GM12892 (cell line): ENCODE measurements at regions not wholly inside any gene's neighbourhood (a gene's known extent, or its start where the extent isn't known, plus 50 kb on each side); places are given as distances from the start of the nearest gene placed in this dataset.
"Not testable (repeated sequence)": the region's sequence is repeated elsewhere in the genome, so short reads cannot be mapped to it uniquely, and the experiment has no call there.

Experiments used
- POLR2A ChIP-seq: IDR thresholded peaks from 2 replicates; pipeline ENCODE4 v1.6.1; 2011; ENCODE audit warnings: low read depth, low read length, control low read depth
- POLR2AphosphoS5 ChIP-seq: IDR thresholded peaks from 2 replicates; pipeline ENCODE4 v1.6.1; 2011; ENCODE audit warnings: low read depth, low read length, control low read depth
- TAF1 ChIP-seq: IDR thresholded peaks from 2 replicates; pipeline ENCODE4 v1.6.1; 2011; ENCODE audit warnings: low read depth, mild to moderate bottlenecking, control low read depth, low read length, borderline replicate concordance

- not testable (repeated sequence) for TF ChIP-seq POLR2A, POLR2AphosphoS5, TAF1
These were observed 363.4 kb downstream of the BCL2L11 start for GRCh38 chr2:111484097-111484496.
